ENCODE measurements at regions not wholly inside any gene's neighbourhood (a gene's known extent, or its start where the extent isn't known, plus 50 kb on each side); places are given as distances from the start of the nearest gene placed in this dataset.

GRCh38 chr9:105117234-105117633 lies 127.2 kb upstream of the SLC44A1 start:
- Histone ChIP-seq H3K27me3 (replicated peaks; ENCODE audit: insufficient read depth, low read length) (no peaks in the 10 kb centered on the region), H3K9me3 (replicated peaks; ENCODE audit: insufficient read depth, low read length) (no peaks in the 10 kb centered on the region), H3K4me1 (ENCODE audit: low read length) (peaks cover 18% of the 10 kb centered on the region), H3K79me2 (ENCODE audit: low read length) (no peaks in the 10 kb centered on the region), H3K9me2 (replicated peaks; ENCODE audit: insufficient read depth, low read length) (no peaks in the 10 kb centered on the region), H3K27ac (ENCODE audit: low read length) (no peak overlapping the region), H3K4me3 (ENCODE audit: low read length) (no peak overlapping the region), H4K20me1 (ENCODE audit: insufficient read depth, low read length) (no peaks in the 10 kb centered on the region), H3K36me3 (replicated peaks; ENCODE audit: insufficient read depth, low read length) (no peaks in the 10 kb centered on the region), H3K4me2 (ENCODE audit: low read depth, low read length) (no peak overlapping the region), H2AFZ (ENCODE audit: low read length) (no peak overlapping the region), H3K9ac (ENCODE audit: low read length) (no peak overlapping the region), H3F3A (ENCODE audit: insufficient read depth, low read length) (no peaks in the 10 kb centered on the region)
- DNase-seq: no peak
- no peak for TF ChIP-seq EZH2 (optimal IDR thresholded peaks at IDR 0.05; ENCODE audit: low read depth, low read length)
- no peak for TF ChIP-seq CTCF (IDR thresholded peaks at IDR 0.05; ENCODE audit: low read length)
- no peak for TF ChIP-seq EZH2phosphoT487 (IDR thresholded peaks at IDR 0.05; ENCODE audit: low read length)

- Histone ChIP-seq H3K9me2 (replicated peaks; ENCODE audit: insufficient read depth, low read length) (no peaks in the 10 kb centered on the region), H2AFZ (ENCODE audit: low read length) (no peak overlapping the region), H4K20me1 (ENCODE audit: insufficient read depth, low read length) (no peaks in the 10 kb centered on the region), H3K27ac (ENCODE audit: low read length) (no peak overlapping the region), H3F3A (ENCODE audit: insufficient read depth, low read length) (no peaks in the 10 kb centered on the region), H3K9me3 (replicated peaks; ENCODE audit: insufficient read depth, low read length) (no peaks in the 10 kb centered on the region), H3K9ac (ENCODE audit: low read length) (no peak overlapping the region), H3K4me2 (ENCODE audit: low read depth, low read length) (no peak overlapping the region), H3K27me3 (replicated peaks; ENCODE audit: insufficient read depth, low read length) (no peaks in the 10 kb centered on the region), H3K4me1 (ENCODE audit: low read length) (peaks cover 21% of the 10 kb centered on the region), H3K36me3 (replicated peaks; ENCODE audit: insufficient read depth, low read length) (no peaks in the 10 kb centered on the region), H3K4me3 (ENCODE audit: low read length) (no peak overlapping the region), H3K79me2 (ENCODE audit: low read length) (no peaks in the 10 kb centered on the region)
- TF ChIP-seq EZH2 (optimal IDR thresholded peaks at IDR 0.05; ENCODE audit: low read depth, low read length) (no peak), EZH2phosphoT487 (IDR thresholded peaks at IDR 0.05; ENCODE audit: low read length) (no peak), CTCF (IDR thresholded peaks at IDR 0.05; ENCODE audit: low read length) (no peak)
- DNase-seq: no peak
Observed at GRCh38 chr9:105118636-105119035, 125.8 kb upstream of the SLC44A1 start.

- Histone ChIP-seq H3K4me2 (ENCODE audit: low read depth, low read length) (no peak overlapping the region), H3K79me2 (ENCODE audit: low read length) (no peaks in the 10 kb centered on the region), H3K4me1 (ENCODE audit: low read length) (peaks cover 21% of the 10 kb centered on the region), H3K27ac (ENCODE audit: low read length) (no peak overlapping the region; the same call in 1 of the 2 replicates), H2AFZ (ENCODE audit: low read length) (no peak overlapping the region), H3K4me3 (ENCODE audit: low read length) (no peak overlapping the region), H3K36me3 (replicated peaks; ENCODE audit: insufficient read depth, low read length) (no peaks in the 10 kb centered on the region), H3K9ac (ENCODE audit: low read length) (no peak overlapping the region), H3F3A (ENCODE audit: insufficient read depth, low read length) (no peaks in the 10 kb centered on the region), H3K9me3 (replicated peaks; ENCODE audit: insufficient read depth, low read length) (no peaks in the 10 kb centered on the region), H3K9me2 (replicated peaks; ENCODE audit: insufficient read depth, low read length) (no peaks in the 10 kb centered on the region), H3K27me3 (replicated peaks; ENCODE audit: insufficient read depth, low read length) (no peaks in the 10 kb centered on the region), H4K20me1 (ENCODE audit: insufficient read depth, low read length) (no peaks in the 10 kb centered on the region)
- no peak for DNase-seq
- TF ChIP-seq CTCF (IDR thresholded peaks at IDR 0.05; ENCODE audit: low read length): no peak
- TF ChIP-seq EZH2 (optimal IDR thresholded peaks at IDR 0.05; ENCODE audit: low read depth, low read length): no peak
- TF ChIP-seq EZH2phosphoT487 (IDR thresholded peaks at IDR 0.05; ENCODE audit: low read length): no peak
Observed at GRCh38 chr9:105119156-105119555, 125.3 kb upstream of the SLC44A1 start.
